Prostate gland (tissue), 2 donors: ENCODE measurements at regions not wholly inside any gene's neighbourhood (a gene's known extent, or its start where the extent isn't known, plus 50 kb on each side); places are given as distances from the start of the nearest gene placed in this dataset.

Experiments used
- DNase-seq: peaks from one replicate; pipeline ENCODE4 v3.0.0-alpha.2; 2019; ENCODE audit warnings: low spot score
- H3K27ac ChIP-seq, 2 donors: fragments of 200-600 bp; sonication (generic); 2 replicates each; pipeline ENCODE4 v1.5.1; 2017 to 2019
- H3K27me3 ChIP-seq: fragments of 200-600 bp; sonication (generic); replicated peaks from 2 replicates; pipeline ENCODE4 v1.5.1; 2019; ENCODE audit not compliant: insufficient read depth
- H3K36me3 ChIP-seq, 2 donors: fragments of 200-600 bp; sonication (generic); 1 replicate in 1 of 2; 2 replicates in 1 of 2; pipeline versions ENCODE4 v1.5.1 to v1.8.1; 2017 to 2019
- H3K4me1 ChIP-seq: fragments of 200-600 bp; sonication (generic); replicated peaks from 2 replicates; pipeline ENCODE4 v1.5.1; 2019
- H3K4me3 ChIP-seq, 2 donors: fragments of 200-600 bp; sonication (generic); 2 replicates each; pipeline ENCODE4 v1.5.1; 2017 to 2019
- H3K9me3 ChIP-seq: fragments of 200-600 bp; sonication (generic); 2 replicates; pipeline ENCODE4 v1.5.1; 2017
- CTCF ChIP-seq, 4 experiments: fragments of 200-600 bp in 2 of 4; fragments of 450-650 bp in 2 of 4; sonication (generic) in 2 of 4; IDR thresholded peaks; 1 replicate in 3 of 4; 2 replicates in 1 of 4; pipeline ENCODE4 v1.5.1; 2016 to 2019; ENCODE audit warnings: antibody characterized with exemption in 4 of 4, mild to moderate bottlenecking in 2 of 4, moderate library complexity in 2 of 4
- POLR2A ChIP-seq: fragments of 450-650 bp; IDR thresholded peaks from one replicate; pipeline ENCODE4 v1.6.1; 2016; ENCODE audit warnings: antibody characterized with exemption, mild to moderate bottlenecking
- POLR2AphosphoS5 ChIP-seq: sonication (generic); formaldehyde crosslinking; IDR thresholded peaks from one replicate; pipeline ENCODE4 v1.6.1; 2017; ENCODE audit warnings: antibody characterized with exemption
- WGBS: methylation state at CpG from one replicate; pipeline ENCODE4 v1.1.5; 2018; 5-methylcytosine and 5-hydroxymethylcytosine counted together
- intact Hi-C: fragments of 100-400 bp; cut with DNase I; formaldehyde crosslinking; loops from one replicate; pipeline ENCODE4 v1.14.2; 2022

DNA sequence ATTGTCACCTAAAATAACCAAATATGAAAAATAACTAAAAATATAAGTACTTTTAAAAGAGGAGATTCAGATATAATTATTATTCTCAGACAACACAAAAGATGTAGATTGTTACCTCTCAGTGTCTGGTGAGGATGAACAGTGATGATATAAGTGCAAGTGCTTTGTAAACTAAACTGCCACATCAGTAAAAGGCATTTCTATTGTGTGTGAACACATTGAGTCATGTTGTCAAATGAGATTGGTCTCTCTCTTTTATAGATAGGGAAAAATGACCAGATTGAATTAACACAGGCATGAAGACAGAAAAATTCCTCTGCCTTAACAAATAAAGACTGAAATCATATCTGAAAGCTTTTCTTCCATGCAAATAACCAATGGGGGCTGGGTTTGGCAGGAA lies 182.4 kb upstream of the TMEFF2 start:
- intact Hi-C loops, result no loop called here
- Histone ChIP-seq H3K36me3 (no peaks in the 10 kb centered on the region), H3K4me1 (no peaks in the 10 kb centered on the region), H3K27me3 (no peaks in the 10 kb centered on the region), H3K9me3 (no peaks in the 10 kb centered on the region), H3K4me3 (no peak overlapping the region), H3K27ac (no peak overlapping the region)
- DNase-seq, result no peak
- no peak for TF ChIP-seq POLR2A
- TF ChIP-seq POLR2AphosphoS5, result no peak
- no peak for TF ChIP-seq CTCF (IDR thresholded peaks at IDR 0.05)

- DNase-seq, result no peak
- intact Hi-C loops, result no loop called here
- Histone ChIP-seq H3K4me3 (no peak overlapping the region), H3K27me3 (no peaks in the 10 kb centered on the region), H3K36me3 (no peaks in the 10 kb centered on the region), H3K27ac (no peak overlapping the region), H3K4me1 (no peaks in the 10 kb centered on the region), H3K9me3 (no peaks in the 10 kb centered on the region)
- 69% methylated on average over 2 of the region's 2 CpGs for WGBS
- no peak for TF ChIP-seq POLR2AphosphoS5
- no peak for TF ChIP-seq CTCF (IDR thresholded peaks at IDR 0.05)
Measured at GRCh38 chr2:192373754-192374153, 179.0 kb upstream of the TMEFF2 start.

GRCh38 chr2:192373221-192373620 lies 178.5 kb upstream of the TMEFF2 start:
- no peaks in the 10 kb centered on the region for H3K27me3 ChIP-seq
- H3K9me3 ChIP-seq, result no peaks in the 10 kb centered on the region
- intact Hi-C loops, result no loop called here
- no peak overlapping the region for H3K4me3 ChIP-seq
- TF ChIP-seq CTCF (IDR thresholded peaks at IDR 0.05) (no peak), POLR2AphosphoS5 (no peak), POLR2A (no peak)
- H3K36me3 ChIP-seq, result no peaks in the 10 kb centered on the region
- no peaks in the 10 kb centered on the region for H3K4me1 ChIP-seq
- WGBS, result 85% methylated on average over 6 of the region's 6 CpGs
- H3K27ac ChIP-seq, result no peak overlapping the region
- DNase-seq, result no peak

DNA sequence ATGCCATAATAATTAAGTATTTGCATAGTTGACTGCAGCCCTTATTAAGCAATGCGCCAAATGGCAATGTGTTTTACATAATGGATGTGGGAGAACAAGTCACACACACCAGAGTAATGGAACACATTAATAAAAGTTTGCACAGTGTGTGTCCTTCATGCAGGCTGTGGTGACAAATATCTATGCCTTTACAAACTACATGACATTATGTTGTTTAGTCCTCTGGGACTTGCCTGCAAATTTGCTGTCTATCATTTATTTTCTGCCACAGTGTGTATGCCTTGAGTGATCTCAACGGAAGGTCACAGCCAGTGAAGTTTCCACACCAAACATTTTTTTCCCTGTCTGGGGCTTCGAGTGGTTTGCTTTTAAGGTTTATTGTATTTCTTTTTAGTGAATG lies 175.2 kb upstream of the TMEFF2 start:
- WGBS, result 89% methylated on average over 3 of the region's 3 CpGs
- TF ChIP-seq POLR2AphosphoS5, result no peak
- TF ChIP-seq POLR2A, result no peak
- TF ChIP-seq CTCF (IDR thresholded peaks at IDR 0.05), result no peak
- no peaks in the 10 kb centered on the region for H3K9me3 ChIP-seq
- intact Hi-C loops, result no loop called here
- no peaks in the 10 kb centered on the region for H3K27me3 ChIP-seq
- no peaks in the 10 kb centered on the region for H3K36me3 ChIP-seq
- no peak for DNase-seq
- H3K4me3 ChIP-seq, result no peak overlapping the region
- H3K4me1 ChIP-seq, result no peaks in the 10 kb centered on the region
- no peak overlapping the region for H3K27ac ChIP-seq

- H3K36me3 ChIP-seq, result no peaks in the 10 kb centered on the region
- no peaks in the 10 kb centered on the region for H3K4me1 ChIP-seq
- WGBS, result 88% methylated on average over 3 of the region's 3 CpGs
- no peak overlapping the region for H3K4me3 ChIP-seq
- H3K9me3 ChIP-seq, result no peaks in the 10 kb centered on the region
- intact Hi-C loops, result no loop called here
- no peak overlapping the region for H3K27ac ChIP-seq
- H3K27me3 ChIP-seq, result no peaks in the 10 kb centered on the region
- DNase-seq, result no peak
- no peak for TF ChIP-seq POLR2AphosphoS5
- no peak for TF ChIP-seq POLR2A
- TF ChIP-seq CTCF (IDR thresholded peaks at IDR 0.05), result no peak
Measured at GRCh38 chr2:192357217-192357616, 162.5 kb upstream of the TMEFF2 start.
